NCI-H460 (cell line): ENCODE measurements at regions not wholly inside any gene's neighbourhood (a gene's known extent, or its start where the extent isn't known, plus 50 kb on each side); places are given as distances from the start of the nearest gene placed in this dataset.

Experiments
- DNase-seq: peaks from one replicate; pipeline ENCODE4 v3.0.0-alpha.2; 2016; ENCODE audit warnings: low read depth; ENCODE audit errors: extremely low read depth

GRCh38 chr22:48049116-48049515 is 1286.7 kb downstream of the TBC1D22A start:
- no peak for DNase-seq

GRCh38 chr22:48047722-48048500 is 1285.5 kb downstream of the TBC1D22A start:
- DNase-seq, result no peak

GRCh38 chr22:48045369-48045768 is 1282.9 kb downstream of the TBC1D22A start:
- DNase-seq, result no peak

- DNase-seq, result no peak
Observed at GRCh38 chr22:48044487-48045060, 1282.1 kb downstream of the TBC1D22A start.

- no peak for DNase-seq
Observed at GRCh38 chr22:48043581-48043980, 1281.1 kb downstream of the TBC1D22A start.

GRCh38 chr22:48042621-48043395 is 1280.4 kb downstream of the TBC1D22A start:
- no peak for DNase-seq

- no peak for DNase-seq
Observed at GRCh38 chr22:48039326-48039725, 1276.9 kb downstream of the TBC1D22A start.

- no peak for DNase-seq
Observed at GRCh38 chr22:48037618-48038017, 1275.2 kb downstream of the TBC1D22A start.

- DNase-seq, result no peak
Observed at GRCh38 chr22:48035897-48036296, 1273.4 kb downstream of the TBC1D22A start.

GRCh38 chr22:48031589-48031988 is 1269.1 kb downstream of the TBC1D22A start:
- no peak for DNase-seq

GRCh38 chr22:48025096-48025495 is 1262.6 kb downstream of the TBC1D22A start:
- no peak for DNase-seq

GRCh38 chr22:48021991-48022401 is 1259.5 kb downstream of the TBC1D22A start:
- no peak for DNase-seq

GRCh38 chr22:48018346-48018745 is 1255.9 kb downstream of the TBC1D22A start:
- DNase-seq, result no peak

- no peak for DNase-seq
Observed at GRCh38 chr22:48015701-48016100, 1253.3 kb downstream of the TBC1D22A start.

- DNase-seq, result no peak
Observed at GRCh38 chr22:48004936-48005335, 1242.5 kb downstream of the TBC1D22A start.

- DNase-seq, result no peak
Observed at GRCh38 chr22:48004038-48004437, 1241.6 kb downstream of the TBC1D22A start.

GRCh38 chr22:48001101-48001500 is 1238.7 kb downstream of the TBC1D22A start:
- no peak for DNase-seq

GRCh38 chr22:47997612-47998011 is 1235.2 kb downstream of the TBC1D22A start:
- no peak for DNase-seq

GRCh38 chr22:47997052-47997590 is 1234.7 kb downstream of the TBC1D22A start:
- no peak for DNase-seq

- no peak for DNase-seq
Observed at GRCh38 chr22:47996446-47996857, 1234.0 kb downstream of the TBC1D22A start.

GRCh38 chr22:47995718-47996117 is 1233.3 kb downstream of the TBC1D22A start:
- no peak for DNase-seq
